Transverse colon (tissue), 4 donors: ENCODE measurements at regions not wholly inside any gene's neighbourhood (a gene's known extent, or its start where the extent isn't known, plus 50 kb on each side); places are given as distances from the start of the nearest gene placed in this dataset.

Experiments
- DNase-seq: peaks from one replicate; pipeline ENCODE4 v3.0.0-alpha.2; 2019
- H3K27ac ChIP-seq, 4 donors: fragments of 200-600 bp; sonication (generic); 2 replicates each; pipeline ENCODE4 v1.5.1; 2016 to 2018; ENCODE audit warnings: inconsistent platforms in 4 of 4
- H3K27me3 ChIP-seq: fragments of 200-600 bp; sonication (generic); 2 replicates; pipeline ENCODE4 v1.5.1; 2017; ENCODE audit warnings: inconsistent platforms
- H3K36me3 ChIP-seq, 4 donors: fragments of 200-600 bp; sonication (generic); 2 replicates each; pipeline ENCODE4 v1.5.1; 2017 to 2019; ENCODE audit warnings: inconsistent platforms in 4 of 4
- H3K4me1 ChIP-seq, 4 donors: fragments of 200-600 bp; sonication (generic); 2 replicates each; pipeline ENCODE4 v1.5.1; 2017 to 2020; ENCODE audit warnings: inconsistent platforms in 4 of 4
- H3K4me3 ChIP-seq, 4 donors: fragments of 200-600 bp; sonication (generic); 1 replicate in 1 of 4; 2 replicates in 3 of 4; pipeline versions ENCODE4 v1.5.1 to v1.6.1; 2017 to 2019; ENCODE audit warnings: inconsistent platforms in 4 of 4
- H3K9me3 ChIP-seq, 2 donors: fragments of 200-600 bp; sonication (generic); 2 replicates each; pipeline ENCODE4 v1.5.1; 2017 to 2019; ENCODE audit warnings: inconsistent platforms in 2 of 2
- EP300 ChIP-seq: sonication (generic); formaldehyde crosslinking; IDR thresholded peaks from one replicate; pipeline ENCODE4 v1.6.1; 2017; ENCODE audit warnings: antibody characterized with exemption, low read depth
- POLR2A ChIP-seq: fragments of 450-650 bp; IDR thresholded peaks from one replicate; pipeline ENCODE4 v1.6.1; 2016; ENCODE audit warnings: antibody characterized with exemption, mild to moderate bottlenecking, moderate library complexity
- POLR2AphosphoS5 ChIP-seq, 3 donors: sonication (generic); formaldehyde crosslinking; IDR thresholded peaks; one replicate each; pipeline ENCODE4 v1.6.1; 2016; ENCODE audit warnings: antibody characterized with exemption in 3 of 3
- WGBS, 2 donors: methylation state at CpG; one replicate each; pipeline ENCODE4 v1.1.5; 2018; ENCODE audit warnings: low coverage in 1 of 2; 5-methylcytosine and 5-hydroxymethylcytosine counted together
- in situ Hi-C, 4 donors: fragments of 200-750 bp; cut with MboI; loops; one replicate each; pipeline versions ENCODE4 v1.15.0 to v1.15.1; 2017; ENCODE audit warnings: low sequenced_read_pairs in 3 of 4, low pct_ligation_motif_present in 1 of 4, low pct_unique_long_range_greater_than_20kb in 1 of 4
- intact Hi-C: fragments of 100-400 bp; cut with DNase I; formaldehyde crosslinking; loops from one replicate; pipeline ENCODE4 v1.15.1; 2023; ENCODE audit warnings: low total_unique reads
- TF ChIP-seq, protein P1 (sequence below), 5 experiments: fragments of 200-600 bp in 3 of 5; fragments of 450-650 bp in 2 of 5; sonication (generic) in 3 of 5; IDR thresholded peaks; 1 replicate in 2 of 5; 2 replicates in 3 of 5; pipeline ENCODE4 v1.5.1; 2016 to 2017; ENCODE audit warnings: antibody characterized with exemption in 5 of 5, inconsistent platforms in 3 of 5, mild to moderate bottlenecking in 2 of 5, moderate library complexity in 1 of 5

DNA sequence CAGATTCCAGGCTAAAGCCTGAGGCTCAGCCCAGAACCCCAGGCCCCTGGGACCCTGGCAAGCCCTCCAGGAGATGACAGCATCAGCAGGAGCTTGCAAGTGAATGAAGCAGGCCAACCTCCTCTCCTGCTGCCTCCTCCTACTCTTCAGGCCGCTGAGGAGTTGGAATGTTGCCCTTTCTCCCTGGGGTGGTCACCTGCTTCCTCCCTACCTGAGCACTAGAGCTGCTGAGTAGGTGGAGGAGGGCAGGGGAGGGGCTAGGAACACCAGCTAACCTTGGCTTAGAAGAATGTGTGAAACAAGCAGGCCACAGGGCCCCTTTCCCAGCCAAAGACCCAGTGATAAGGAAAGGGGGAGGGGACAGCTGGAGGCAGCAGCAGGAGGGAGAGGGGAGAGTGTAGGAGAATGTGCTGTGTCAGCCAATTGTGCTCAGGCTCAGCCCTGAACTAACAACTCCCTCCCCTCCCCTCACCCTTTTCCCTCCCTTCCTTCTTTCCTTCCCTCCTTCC is 58.0 kb downstream of the PJA1 start:
- H3K4me3 ChIP-seq: no peak overlapping the region
- H3K4me1 ChIP-seq: no peaks in the 10 kb centered on the region
- TF ChIP-seq POLR2A: no peak
- TF ChIP-seq, protein P1, sequence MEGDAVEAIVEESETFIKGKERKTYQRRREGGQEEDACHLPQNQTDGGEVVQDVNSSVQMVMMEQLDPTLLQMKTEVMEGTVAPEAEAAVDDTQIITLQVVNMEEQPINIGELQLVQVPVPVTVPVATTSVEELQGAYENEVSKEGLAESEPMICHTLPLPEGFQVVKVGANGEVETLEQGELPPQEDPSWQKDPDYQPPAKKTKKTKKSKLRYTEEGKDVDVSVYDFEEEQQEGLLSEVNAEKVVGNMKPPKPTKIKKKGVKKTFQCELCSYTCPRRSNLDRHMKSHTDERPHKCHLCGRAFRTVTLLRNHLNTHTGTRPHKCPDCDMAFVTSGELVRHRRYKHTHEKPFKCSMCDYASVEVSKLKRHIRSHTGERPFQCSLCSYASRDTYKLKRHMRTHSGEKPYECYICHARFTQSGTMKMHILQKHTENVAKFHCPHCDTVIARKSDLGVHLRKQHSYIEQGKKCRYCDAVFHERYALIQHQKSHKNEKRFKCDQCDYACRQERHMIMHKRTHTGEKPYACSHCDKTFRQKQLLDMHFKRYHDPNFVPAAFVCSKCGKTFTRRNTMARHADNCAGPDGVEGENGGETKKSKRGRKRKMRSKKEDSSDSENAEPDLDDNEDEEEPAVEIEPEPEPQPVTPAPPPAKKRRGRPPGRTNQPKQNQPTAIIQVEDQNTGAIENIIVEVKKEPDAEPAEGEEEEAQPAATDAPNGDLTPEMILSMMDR (IDR thresholded peaks at IDR 0.05): no peak
- no peak for TF ChIP-seq POLR2AphosphoS5 (IDR thresholded peaks at IDR 0.05)
- no peak for TF ChIP-seq EP300
- H3K36me3 ChIP-seq: no peaks in the 10 kb centered on the region
- 33% methylated on average over 1 of the region's 1 CpG; no CpG with 5 or more reads in 1 of the 2 donors for WGBS, 2 donors
- no peak for DNase-seq
- H3K9me3 ChIP-seq: no peaks in the 10 kb centered on the region
- intact Hi-C loops: no loop called here
- no peaks in the 10 kb centered on the region for H3K27me3 ChIP-seq
- H3K27ac ChIP-seq: no peak overlapping the region
- in situ Hi-C loops: no loop called here

DNA sequence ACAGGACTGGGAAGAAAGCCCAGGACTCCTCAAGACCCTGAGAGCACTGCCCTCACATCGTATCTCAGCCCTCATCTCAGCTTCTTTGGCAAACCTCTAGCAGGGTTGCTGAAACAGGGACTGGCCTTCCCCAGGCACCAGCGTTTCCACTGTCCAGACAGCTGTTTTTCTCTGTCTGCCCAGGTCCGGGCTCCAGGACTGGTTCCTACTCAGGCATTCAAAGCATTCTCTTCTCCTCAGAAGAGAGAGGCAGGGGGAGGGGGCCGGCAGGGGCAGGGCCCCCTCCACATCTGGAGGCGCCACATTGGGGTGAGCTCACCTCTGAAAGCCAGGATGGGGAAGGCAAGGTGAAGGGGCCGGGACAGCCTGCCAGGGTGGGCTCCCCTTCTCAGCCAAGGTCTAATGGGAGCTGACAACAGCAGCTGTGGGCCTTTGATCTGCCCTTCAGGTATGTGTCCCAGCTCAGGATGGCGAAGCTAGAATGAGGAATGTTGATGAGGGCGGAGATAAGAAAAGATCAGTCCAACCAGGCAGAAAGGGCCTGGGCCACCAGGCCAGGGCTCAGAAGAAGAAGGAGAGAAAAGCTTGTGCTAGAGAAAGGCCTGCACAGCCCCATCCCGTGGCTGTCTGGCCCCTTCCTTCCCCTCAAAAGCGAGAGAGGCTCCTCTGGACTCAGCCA is 60.4 kb downstream of the PJA1 start:
- H3K4me1 ChIP-seq: no peaks in the 10 kb centered on the region

DNA sequence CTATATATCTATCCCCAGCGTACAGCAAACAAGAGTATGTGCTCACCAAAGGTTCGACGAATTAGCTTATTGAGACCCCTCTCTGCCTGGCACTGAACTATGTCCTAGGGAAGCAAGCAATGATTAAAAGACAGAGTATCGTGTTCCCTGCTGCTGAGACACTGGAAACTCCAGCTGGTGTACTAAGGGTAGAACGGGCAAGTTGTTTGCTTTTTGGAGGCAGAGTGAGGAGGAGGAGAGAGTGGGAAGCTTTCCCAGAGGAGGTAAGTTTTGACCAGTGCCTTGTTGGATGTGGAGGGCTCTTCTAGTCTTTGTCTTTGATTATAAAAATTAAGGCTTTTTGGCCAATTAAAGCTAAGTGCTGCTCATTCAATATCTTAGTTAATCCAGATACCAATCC is 61.7 kb downstream of the PJA1 start:
- H3K27me3 ChIP-seq: no peaks in the 10 kb centered on the region
- no peaks in the 10 kb centered on the region for H3K4me1 ChIP-seq
- no peaks in the 10 kb centered on the region for H3K36me3 ChIP-seq
- in situ Hi-C loops (no loop called here), intact Hi-C loops (no loop called here)
- no peak overlapping the region for H3K4me3 ChIP-seq
- no peak for DNase-seq
- no peak overlapping the region for H3K27ac ChIP-seq
- 77% methylated on average over 5 of the region's 5 CpGs; no CpG with 5 or more reads in 1 of the 2 donors for WGBS, 2 donors
- TF ChIP-seq EP300 (no peak), POLR2A (no peak), POLR2AphosphoS5 (IDR thresholded peaks at IDR 0.05) (no peak)
- TF ChIP-seq, protein P1 (IDR thresholded peaks at IDR 0.05): no peak
- no peaks in the 10 kb centered on the region for H3K9me3 ChIP-seq

More for the DNA sequence above, 60.4 kb downstream of the PJA1 start:
- Histone ChIP-seq H3K4me3 (no peak overlapping the region), H3K27ac (no peak overlapping the region), H3K27me3 (no peaks in the 10 kb centered on the region), H3K9me3 (no peaks in the 10 kb centered on the region), H3K36me3 (no peaks in the 10 kb centered on the region)
- 72% methylated on average over 10 of the region's 10 CpGs; no CpG with 5 or more reads in 1 of the 2 donors for WGBS, 2 donors
- TF ChIP-seq, protein P1 (IDR thresholded peaks at IDR 0.05): no peak
- TF ChIP-seq EP300 (no peak), POLR2A (no peak), POLR2AphosphoS5 (IDR thresholded peaks at IDR 0.05) (no peak)
- intact Hi-C loops (no loop called here), in situ Hi-C loops (no loop called here)
- no peak for DNase-seq

DNA sequence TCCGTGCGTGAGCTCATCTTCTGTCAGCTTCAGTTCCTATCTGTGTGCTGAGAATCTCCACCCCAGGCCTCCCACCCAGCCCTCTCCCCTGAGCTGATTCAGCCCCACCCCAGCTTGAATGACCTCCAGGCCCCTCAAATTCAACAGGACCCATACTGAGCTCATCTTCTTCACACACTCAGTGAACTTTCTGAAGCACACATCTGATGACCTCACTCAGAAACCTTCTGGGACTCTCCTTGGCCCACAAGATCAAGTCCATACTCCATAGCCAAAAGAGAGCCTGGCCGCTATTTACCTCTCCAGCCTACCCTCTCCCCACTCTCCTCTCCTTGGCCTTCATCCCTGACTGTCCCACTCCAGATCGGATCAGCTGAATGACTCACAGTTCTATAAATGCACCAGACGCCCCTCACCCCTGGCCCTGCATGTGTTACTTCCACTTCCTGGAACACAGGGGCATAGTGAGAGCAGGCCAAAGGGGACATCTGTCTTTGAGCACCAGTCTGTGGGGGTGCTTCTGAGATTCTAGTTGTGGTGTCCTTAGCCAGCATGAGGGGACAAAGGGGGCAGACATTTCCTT is 62.5 kb downstream of the PJA1 start:
- H3K36me3 ChIP-seq: no peaks in the 10 kb centered on the region
- no peak for DNase-seq
- H3K4me1 ChIP-seq: no peaks in the 10 kb centered on the region
- no peaks in the 10 kb centered on the region for H3K9me3 ChIP-seq
- H3K4me3 ChIP-seq: no peak overlapping the region
- TF ChIP-seq POLR2AphosphoS5 (IDR thresholded peaks at IDR 0.05): no peak
- TF ChIP-seq, protein P1 (IDR thresholded peaks at IDR 0.05): no peak
- no peak for TF ChIP-seq EP300
- TF ChIP-seq POLR2A: no peak
- 69 to 73% methylated on average over 5 of the region's 5 CpGs for WGBS, 2 donors
- intact Hi-C loops: no loop called here
- H3K27ac ChIP-seq: no peak overlapping the region
- in situ Hi-C loops: no loop called here
- no peaks in the 10 kb centered on the region for H3K27me3 ChIP-seq
